HG03025 (cell line): ENCODE measurements at regions not wholly inside any gene's neighbourhood (a gene's known extent, or its start where the extent isn't known, plus 50 kb on each side); places are given as distances from the start of the nearest gene placed in this dataset.

Experiments
- ATAC-seq: cut with Tn5 transposase; IDR thresholded peaks from one replicate; pipeline ENCODE4 v1.9.1; 2021; ENCODE audit warnings: mild to moderate bottlenecking, moderate library complexity; ENCODE audit not compliant: unreplicated experiment, low FRiP score

- no peak for ATAC-seq
Observed at GRCh38 chr20:48261398-48261910, 476.2 kb upstream of the SULF2 start.

GRCh38 chr20:48260129-48260756 is 475.0 kb upstream of the SULF2 start:
- no peak for ATAC-seq

GRCh38 chr20:48259456-48259855 is 474.2 kb upstream of the SULF2 start:
- ATAC-seq, result no peak

GRCh38 chr20:48257833-48258232 is 472.6 kb upstream of the SULF2 start:
- ATAC-seq, result no peak

GRCh38 chr20:48247961-48248360 is 462.7 kb upstream of the SULF2 start:
- no peak for ATAC-seq

GRCh38 chr20:48246061-48246790 is 460.9 kb upstream of the SULF2 start:
- ATAC-seq, result no peak

GRCh38 chr20:48242623-48243022 is 457.3 kb upstream of the SULF2 start:
- no peak for ATAC-seq

- no peak for ATAC-seq
Observed at GRCh38 chr20:48241482-48241881, 456.2 kb upstream of the SULF2 start.

GRCh38 chr20:48238781-48239180 is 453.5 kb upstream of the SULF2 start:
- ATAC-seq, result no peak

GRCh38 chr20:48238326-48238725 is 453.0 kb upstream of the SULF2 start:
- ATAC-seq, result no peak

GRCh38 chr20:48236000-48236970 is 451.0 kb upstream of the SULF2 start:
- no peak for ATAC-seq

GRCh38 chr20:48234951-48235350 is 449.7 kb upstream of the SULF2 start:
- ATAC-seq, result no peak

- ATAC-seq, result no peak
Observed at GRCh38 chr20:48231253-48231930, 446.1 kb upstream of the SULF2 start.

GRCh38 chr20:48230216-48230615 is 444.9 kb upstream of the SULF2 start:
- no peak for ATAC-seq

- ATAC-seq, result no peak
Observed at GRCh38 chr20:48227381-48227780, 442.1 kb upstream of the SULF2 start.

GRCh38 chr20:48226642-48227041 is 441.4 kb upstream of the SULF2 start:
- no peak for ATAC-seq

GRCh38 chr20:48224533-48225050 is 439.3 kb upstream of the SULF2 start:
- ATAC-seq, result no peak

- ATAC-seq, result no peak
Observed at GRCh38 chr20:48223715-48224114, 438.4 kb upstream of the SULF2 start.

- ATAC-seq, result no peak
Observed at GRCh38 chr20:48222595-48223180, 437.4 kb upstream of the SULF2 start.
